H9 (cell line): ENCODE measurements at regions not wholly inside any gene's neighbourhood (a gene's known extent, or its start where the extent isn't known, plus 50 kb on each side); places are given as distances from the start of the nearest gene placed in this dataset.

Source experiments
- DNase-seq: peaks from one replicate; pipeline ENCODE4 v3.0.0-alpha.2; 2017
- H2AFZ ChIP-seq: one replicate; pipeline ENCODE4 v1.6.1; 2013; ENCODE audit warnings: mild to moderate bottlenecking, low read length, control low read depth, moderate library complexity
- H2AK5ac ChIP-seq: 2 replicates; pipeline ENCODE4 v1.6.1; 2013; ENCODE audit warnings: low read length, control low read depth, mixed read lengths; ENCODE audit not compliant: insufficient read length
- H2BK120ac ChIP-seq: one replicate; pipeline ENCODE4 v1.6.1; 2013; ENCODE audit warnings: low read depth, mild to moderate bottlenecking, low read length, control low read depth, inconsistent platforms; ENCODE audit not compliant: poor library complexity, severe bottlenecking
- H2BK12ac ChIP-seq: 2 replicates; pipeline ENCODE4 v1.6.1; 2013; ENCODE audit warnings: low read length, control low read depth, mixed read lengths, low read depth; ENCODE audit not compliant: insufficient read length
- H2BK15ac ChIP-seq: 2 replicates; pipeline ENCODE4 v1.6.1; 2013; ENCODE audit warnings: low read depth, low read length, control low read depth
- H2BK20ac ChIP-seq: one replicate; pipeline ENCODE4 v1.6.1; 2013; ENCODE audit warnings: low read depth, mild to moderate bottlenecking, low read length, control low read depth, inconsistent platforms; ENCODE audit not compliant: poor library complexity, severe bottlenecking
- H2BK5ac ChIP-seq: 2 replicates; pipeline ENCODE4 v1.6.1; 2013; ENCODE audit warnings: low read length, control low read depth, mixed read lengths; ENCODE audit not compliant: insufficient read length
- H3K14ac ChIP-seq: 2 replicates; pipeline ENCODE4 v1.6.1; 2013; ENCODE audit warnings: low read length, control low read depth; ENCODE audit not compliant: insufficient read depth
- H3K18ac ChIP-seq: 2 replicates; pipeline ENCODE4 v1.6.1; 2013; ENCODE audit warnings: low read depth, mild to moderate bottlenecking, mixed read lengths, low read length, control low read depth; ENCODE audit not compliant: insufficient read length
- H3K23ac ChIP-seq: 2 replicates; pipeline ENCODE4 v1.6.1; 2013; ENCODE audit warnings: low read length, control low read depth, mixed read lengths, low read depth; ENCODE audit not compliant: insufficient read length
- H3K23me2 ChIP-seq: 2 replicates; pipeline ENCODE4 v1.6.1; 2013; ENCODE audit warnings: low read depth, mild to moderate bottlenecking, mixed read lengths, low read length, control low read depth; ENCODE audit not compliant: insufficient read length, poor library complexity, severe bottlenecking
- H3K27ac ChIP-seq: 2 replicates; pipeline ENCODE4 v1.5.1; 2013; ENCODE audit warnings: low read length, control low read depth, mixed read lengths, low read depth; ENCODE audit not compliant: insufficient read length
- H3K27me3 ChIP-seq: 2 replicates; pipeline ENCODE4 v1.6.1; 2013; ENCODE audit warnings: low read length, control low read depth, inconsistent platforms; ENCODE audit not compliant: insufficient read depth
- H3K4ac ChIP-seq: 2 replicates; pipeline ENCODE4 v1.6.1; 2013; ENCODE audit warnings: low read depth, mild to moderate bottlenecking, control low read depth, inconsistent platforms, low read length, moderate library complexity
- H3K4me1 ChIP-seq: 2 replicates; pipeline ENCODE4 v1.6.1; 2013; ENCODE audit warnings: low read length, control low read depth, inconsistent platforms; ENCODE audit not compliant: insufficient read depth
- H3K4me2 ChIP-seq: 2 replicates; pipeline ENCODE4 v1.6.1; 2013; ENCODE audit warnings: low read length, control low read depth, mixed read lengths; ENCODE audit not compliant: insufficient read length, insufficient read depth
- H3K56ac ChIP-seq: 2 replicates; pipeline ENCODE4 v1.6.1; 2013; ENCODE audit warnings: low read depth, mild to moderate bottlenecking, mixed read lengths, low read length, control low read depth; ENCODE audit not compliant: insufficient read length
- H3K79me1 ChIP-seq: 2 replicates; pipeline ENCODE4 v1.6.1; 2013; ENCODE audit warnings: low read depth, mild to moderate bottlenecking, moderate library complexity, low read length, control low read depth, inconsistent platforms; ENCODE audit not compliant: insufficient read depth, poor library complexity, severe bottlenecking
- H3K79me2 ChIP-seq: 2 replicates; pipeline ENCODE4 v1.6.1; 2013; ENCODE audit warnings: low read length, control low read depth, inconsistent platforms; ENCODE audit not compliant: insufficient read depth
- H3K9ac ChIP-seq: 2 replicates; pipeline ENCODE4 v1.6.1; 2013; ENCODE audit warnings: low read length, control low read depth, mixed read lengths; ENCODE audit not compliant: insufficient read length; ENCODE audit errors: extremely low read depth
- H3K9me3 ChIP-seq: one replicate; pipeline ENCODE4 v1.6.1; 2013; ENCODE audit warnings: low read depth, low read length, inconsistent platforms; ENCODE audit not compliant: control insufficient read depth
- H3T11ph ChIP-seq: one replicate; pipeline ENCODE4 v1.6.1; 2013; ENCODE audit warnings: mild to moderate bottlenecking, low read length, control low read depth, inconsistent platforms
- H4K20me1 ChIP-seq: one replicate; pipeline ENCODE4 v1.6.1; 2013; ENCODE audit not compliant: control insufficient read depth, insufficient read length, insufficient read depth
- H4K5ac ChIP-seq: 2 replicates; pipeline ENCODE4 v1.6.1; 2013; ENCODE audit warnings: low read depth, mild to moderate bottlenecking, mixed read lengths, low read length, control low read depth; ENCODE audit not compliant: insufficient read length
- H4K8ac ChIP-seq: replicated peaks from 2 replicates; pipeline ENCODE4 v1.6.1; 2013; ENCODE audit warnings: low read length, control low read depth, mixed read lengths, low read depth; ENCODE audit not compliant: insufficient read length
- H4K91ac ChIP-seq: 2 replicates; pipeline ENCODE4 v1.6.1; 2013; ENCODE audit warnings: low read depth, mild to moderate bottlenecking, moderate library complexity, mixed read lengths, low read length, control low read depth; ENCODE audit not compliant: insufficient read length
- H3K27ac Mint-ChIP-seq, 3 experiments: 2 replicates in 2 of 3; 3 replicates in 1 of 3; pipeline ENCODE4 v1.8.0; 2020 to 2021; ENCODE audit warnings: mixed read lengths in 3 of 3, mild to moderate bottlenecking in 1 of 3, moderate library complexity in 1 of 3
- H3K27me3 Mint-ChIP-seq: 2 replicates; pipeline ENCODE4 v1.8.0; 2021; ENCODE audit warnings: low read depth, mild to moderate bottlenecking, moderate library complexity, mixed read lengths
- H3K36me3 Mint-ChIP-seq, 3 experiments: 2 replicates in 2 of 3; 3 replicates in 1 of 3; pipeline ENCODE4 v1.8.0; 2020 to 2021; ENCODE audit warnings: low read depth in 3 of 3, mixed read lengths in 3 of 3; ENCODE audit not compliant: insufficient read depth in 1 of 3
- H3K4me1 Mint-ChIP-seq, 2 experiments: 2 replicates each; pipeline ENCODE4 v1.8.0; 2020; ENCODE audit warnings: mixed read lengths in 2 of 2
- H3K4me3 Mint-ChIP-seq, 2 experiments: 2 replicates in 1 of 2; 3 replicates in 1 of 2; pipeline ENCODE4 v1.8.0; 2020 to 2021; ENCODE audit warnings: mild to moderate bottlenecking in 2 of 2, mixed read lengths in 2 of 2, moderate library complexity in 1 of 2
- H3K9me3 Mint-ChIP-seq, 2 experiments: 2 replicates in 1 of 2; 3 replicates in 1 of 2; pipeline ENCODE4 v1.8.0; 2020; ENCODE audit warnings: mild to moderate bottlenecking in 2 of 2, mixed read lengths in 2 of 2, moderate library complexity in 1 of 2
- CTCF ChIP-seq: fragments of 200-600 bp; sonication (generic); conservative IDR thresholded peaks from 3 replicates; pipeline ENCODE4 v1.8.0; 2021; ENCODE audit warnings: antibody characterized with exemption, mild to moderate bottlenecking
- WGBS: extraction: QIAGEN DNeasy Blood & Tissue Kit; methylation state at CpG from one replicate; pipeline ENCODE4 v1.1.7; 2013; ENCODE audit warnings: missing lambda C conversion rate, low lambda C conversion rate, mixed read lengths; ENCODE audit not compliant: insufficient read length; ENCODE audit errors: extremely low coverage; 5-methylcytosine and 5-hydroxymethylcytosine counted together

GRCh38 chr21:20943561-20943997 lies 54.6 kb upstream of the NCAM2 start:
- Histone ChIP-seq H3K23me2 (no peaks in the 10 kb centered on the region), H4K20me1 (no peaks in the 10 kb centered on the region), H3K4ac (no peak overlapping the region), H4K91ac (no peak overlapping the region), H3K56ac (no peak overlapping the region), H3K79me1 (no peaks in the 10 kb centered on the region), H4K8ac (no peak overlapping the region), H2BK15ac (no peak overlapping the region), H3K18ac (no peak overlapping the region), H3K27ac (no peak overlapping the region), H3K9me3 (no peaks in the 10 kb centered on the region), H3K23ac (no peak overlapping the region), H2BK120ac (no peak overlapping the region), H3K27me3 (no peaks in the 10 kb centered on the region), H2BK5ac (no peak overlapping the region), H2BK20ac (no peak overlapping the region), H3K9ac (no peak overlapping the region), H2AFZ (no peak overlapping the region), H3K14ac (no peak overlapping the region), H4K5ac (no peak overlapping the region), H3K79me2 (no peaks in the 10 kb centered on the region), H2BK12ac (no peak overlapping the region), H2AK5ac (no peak overlapping the region), H3T11ph (no peak overlapping the region), H3K4me1 (no peaks in the 10 kb centered on the region), H3K4me2 (no peak overlapping the region)
- H3K9me3 Mint-ChIP-seq, result no peaks in the 10 kb centered on the region
- no peak overlapping the region for H3K27ac Mint-ChIP-seq
- WGBS, result no CpG with 5 or more reads among the region's 5 CpGs
- H3K4me1 Mint-ChIP-seq, result peaks cover 0 to 5% of the 10 kb centered on the region in 2 experiments; a peak in 2 of 4 replicates
- H3K27me3 Mint-ChIP-seq, result no peaks in the 10 kb centered on the region
- H3K36me3 Mint-ChIP-seq, result no peaks in the 10 kb centered on the region
- TF ChIP-seq CTCF, result no peak
- no peak for DNase-seq
- H3K4me3 Mint-ChIP-seq, result no peak overlapping the region
